Fibroblast of skin of left biceps (primary cell): ENCODE measurements at regions not wholly inside any gene's neighbourhood (a gene's known extent, or its start where the extent isn't known, plus 50 kb on each side); places are given as distances from the start of the nearest gene placed in this dataset.

Source experiments
- DNase-seq, 2 experiments: peaks; one replicate each; pipeline ENCODE4 v3.0.0-alpha.2; 2013; ENCODE audit warnings: low read depth in 2 of 2

DNA sequence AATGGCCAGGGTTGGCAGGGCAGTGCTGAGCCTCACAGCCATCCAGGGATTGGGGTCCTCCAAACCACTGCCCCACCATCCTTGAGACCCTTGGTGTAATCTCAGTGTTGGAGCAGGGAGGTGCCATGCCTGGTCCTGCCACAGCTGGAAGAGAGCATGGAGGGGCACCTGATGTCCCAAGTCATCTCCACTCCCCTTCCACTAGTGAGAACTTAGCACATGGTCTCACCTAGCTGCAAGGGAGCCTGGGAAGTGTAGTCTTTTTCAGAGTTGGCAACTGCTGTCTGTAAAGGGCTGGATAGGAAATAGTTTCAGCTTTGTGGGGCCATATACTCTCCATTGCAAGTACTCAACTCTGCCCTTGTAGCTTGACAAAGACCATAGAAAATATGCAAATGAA is 238.7 kb downstream of the RPS24 start:
- DNase-seq, result no peak

DNA sequence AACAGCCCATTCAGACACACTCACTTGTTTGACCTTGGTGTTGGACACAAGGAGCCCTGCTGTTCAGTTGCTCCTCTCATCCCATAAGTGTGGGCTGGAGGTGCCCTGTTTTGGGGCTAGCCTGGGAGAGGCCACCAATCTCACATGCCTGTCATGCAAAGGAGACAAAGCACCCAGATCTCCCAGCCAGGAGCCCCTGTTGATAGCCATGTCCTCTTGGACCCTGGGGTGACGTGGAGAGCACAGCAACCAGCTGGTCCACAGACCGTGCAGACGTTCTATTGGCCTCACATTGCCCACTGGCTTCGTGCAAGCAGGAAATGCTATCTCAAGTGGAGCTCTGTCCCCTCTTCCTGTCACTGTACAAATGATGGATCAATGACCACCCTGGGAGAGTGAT is 240.8 kb downstream of the RPS24 start:
- no peak for DNase-seq

DNA sequence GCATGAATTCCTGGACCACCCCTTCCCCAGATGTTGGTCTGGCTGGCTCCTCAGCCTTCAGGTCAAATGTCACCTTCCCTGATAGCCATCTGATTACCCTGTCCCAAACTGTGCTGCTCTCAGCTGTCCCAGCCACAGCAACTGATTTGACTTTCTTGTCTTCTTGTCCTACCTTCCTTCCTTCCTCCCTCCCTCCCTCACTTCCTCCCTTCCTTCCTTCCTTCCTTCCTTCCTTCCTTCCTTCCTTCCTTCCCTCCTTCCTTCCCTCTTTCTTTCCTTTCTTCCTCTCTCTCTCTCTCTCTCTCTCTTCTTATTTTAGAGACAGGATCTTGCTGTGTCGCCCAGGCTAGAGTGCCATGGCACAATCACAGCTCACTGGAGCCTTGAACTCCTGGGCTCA is 242.5 kb downstream of the RPS24 start:
- no peak for DNase-seq

DNA sequence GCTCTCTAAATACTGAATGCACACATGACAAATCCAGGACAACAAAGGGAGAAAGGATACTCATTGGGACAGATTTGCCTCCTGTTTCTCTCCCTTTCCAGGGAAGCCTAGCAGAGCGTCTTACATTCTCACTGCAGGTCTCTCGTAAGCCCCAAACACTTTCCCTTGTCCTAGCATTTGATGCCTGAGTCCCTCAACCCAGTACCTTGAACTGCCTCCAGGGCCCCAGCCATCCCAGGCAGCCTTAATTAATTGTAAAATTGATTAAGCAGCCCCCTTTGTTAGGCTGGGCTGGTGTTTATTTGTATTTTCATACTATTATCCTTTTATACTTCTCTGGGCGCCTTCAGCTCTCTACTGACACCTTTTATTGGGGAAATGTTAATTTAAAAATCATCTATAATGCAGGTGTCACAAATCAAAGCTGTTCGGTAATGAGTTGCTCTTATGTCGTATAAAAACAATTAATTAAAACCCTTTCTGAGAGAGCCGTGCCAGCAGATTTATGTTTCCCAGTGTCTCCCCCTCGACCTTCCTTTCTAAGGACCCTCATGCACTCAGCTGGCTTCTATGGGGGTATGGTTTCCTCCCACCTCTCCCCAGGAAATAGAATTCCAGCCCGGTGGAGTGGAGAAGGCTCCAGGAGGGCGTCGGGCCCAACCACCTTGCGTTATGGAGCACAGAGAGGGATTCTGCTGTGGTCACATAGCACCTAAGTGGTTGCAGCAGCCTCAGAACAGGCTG is 243.8 kb downstream of the RPS24 start:
- DNase-seq, result no peak

DNA sequence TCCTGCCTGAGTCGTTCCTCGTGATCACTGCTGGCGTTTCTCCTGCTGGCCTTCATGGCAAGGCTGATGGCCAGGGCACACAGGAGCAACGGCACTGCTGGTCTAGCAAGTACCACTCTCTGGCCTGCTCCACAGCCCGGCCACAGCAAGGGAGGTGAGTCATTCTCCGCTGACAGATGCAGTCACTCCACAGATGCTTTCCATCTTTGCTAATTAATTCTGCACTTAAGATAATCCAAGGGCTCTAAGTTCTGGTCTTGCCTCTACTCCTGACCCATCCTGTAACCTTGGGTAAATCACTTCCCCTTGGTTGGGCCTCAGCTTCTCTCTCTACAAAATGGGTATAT is 244.4 kb downstream of the RPS24 start:
- no peak for DNase-seq

DNA sequence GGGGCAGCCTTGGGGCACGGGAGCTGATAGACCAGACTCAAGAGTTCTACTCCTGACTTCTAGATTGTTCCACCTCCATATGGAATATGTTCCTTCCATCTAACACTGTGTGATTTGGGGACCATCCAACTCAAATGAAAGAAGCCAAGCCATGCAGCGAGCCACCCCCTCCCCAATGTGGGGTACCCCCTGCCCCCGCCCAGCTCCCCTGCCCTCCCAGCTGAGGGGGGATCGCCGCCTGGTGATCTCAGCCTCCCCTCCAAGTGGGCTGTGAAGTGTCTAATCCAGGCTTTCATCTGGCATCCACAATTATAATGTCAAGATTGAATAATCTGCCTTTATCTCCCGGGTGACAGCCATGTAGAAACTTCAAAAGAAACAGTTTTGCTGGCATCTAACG is 246.1 kb downstream of the RPS24 start:
- no peak for DNase-seq

DNA sequence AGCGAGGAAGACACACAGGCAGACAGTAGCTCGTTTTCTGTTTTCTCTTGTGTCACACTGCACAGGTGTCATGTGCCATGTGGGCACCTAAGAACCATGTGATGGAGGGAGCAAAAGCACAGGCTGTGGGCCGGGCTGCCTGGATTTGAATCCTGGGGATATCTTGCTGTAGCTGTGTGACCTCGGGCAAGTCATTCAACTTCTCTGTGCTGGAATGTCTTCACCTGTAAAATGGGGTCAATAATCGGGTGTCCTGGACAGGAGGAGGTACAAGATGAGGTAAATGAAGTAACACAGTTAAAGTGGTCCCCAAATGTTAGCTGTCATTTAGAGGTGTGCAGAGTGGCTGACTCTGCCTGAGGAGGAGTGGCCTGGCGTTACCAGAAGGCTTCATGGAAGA is 246.9 kb downstream of the RPS24 start:
- no peak for DNase-seq

DNA sequence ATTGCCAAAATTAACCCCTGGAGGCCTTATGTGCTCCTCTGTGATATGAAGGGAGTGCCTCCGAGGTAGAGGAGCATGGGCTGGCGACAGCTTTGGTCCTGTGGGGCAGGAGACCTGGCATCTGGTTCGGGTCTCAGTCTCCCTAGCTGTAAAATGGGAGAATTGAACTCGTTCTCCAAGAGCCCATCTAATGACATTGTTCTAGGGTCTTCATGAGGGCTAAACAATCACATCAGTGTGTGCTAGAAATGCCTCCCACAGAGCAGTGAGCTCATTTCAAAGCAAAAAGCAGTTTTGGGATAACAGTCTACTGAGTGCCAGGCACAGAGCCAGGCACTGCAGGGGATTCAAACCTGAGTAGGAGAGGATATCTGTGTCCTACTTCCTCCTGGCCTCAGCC is 248.0 kb downstream of the RPS24 start:
- DNase-seq, result no peak

DNA sequence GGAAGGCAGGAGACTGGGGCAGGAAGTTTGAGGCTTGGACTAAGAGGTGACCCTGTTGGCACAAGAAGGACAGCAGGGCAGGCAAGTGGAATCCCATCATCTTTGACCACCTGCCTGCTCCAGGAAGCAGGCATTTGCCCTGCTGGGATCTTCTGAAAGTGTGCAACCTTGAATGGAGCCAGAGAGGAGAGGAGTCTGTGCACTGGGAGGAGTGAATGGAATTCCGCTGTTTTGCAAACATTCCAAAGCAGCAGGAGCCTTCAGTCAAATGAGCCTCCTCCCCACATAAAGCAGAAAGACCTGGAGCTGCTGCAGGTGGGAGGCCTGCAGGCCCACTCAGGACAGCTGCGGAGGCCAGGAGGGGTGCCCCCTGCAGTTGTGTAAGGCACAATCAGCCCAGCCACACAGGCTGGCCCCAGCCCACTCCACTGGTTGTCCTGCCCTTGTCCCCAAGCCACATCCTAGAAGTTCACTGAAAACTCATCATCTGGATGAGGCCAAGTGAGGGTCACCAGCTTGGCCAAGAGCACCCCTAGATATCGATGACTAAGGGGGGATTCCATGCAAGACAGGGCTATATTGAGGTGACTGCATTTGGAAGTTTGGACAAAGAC is 249.5 kb downstream of the RPS24 start:
- no peak for DNase-seq

DNA sequence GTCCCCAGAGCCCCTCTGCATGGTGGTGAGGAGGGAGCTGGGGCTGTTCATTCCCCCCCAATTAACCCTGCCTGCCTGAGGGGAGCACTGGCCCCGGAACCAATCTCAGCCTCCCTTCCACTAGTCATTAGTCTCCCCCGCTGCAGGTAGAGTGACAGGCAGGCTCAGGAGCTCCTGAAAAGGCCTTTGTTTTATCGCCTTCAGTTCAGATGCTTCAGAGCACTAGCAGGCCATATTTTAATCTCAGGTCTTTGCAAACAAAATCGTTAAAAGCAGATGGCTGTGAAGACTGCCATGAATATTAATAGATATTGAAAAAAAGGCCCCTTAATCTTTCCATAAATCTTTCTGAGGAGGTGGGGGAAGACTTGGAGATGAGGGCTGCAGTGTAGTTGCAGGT is 250.7 kb downstream of the RPS24 start:
- DNase-seq, result no peak

DNA sequence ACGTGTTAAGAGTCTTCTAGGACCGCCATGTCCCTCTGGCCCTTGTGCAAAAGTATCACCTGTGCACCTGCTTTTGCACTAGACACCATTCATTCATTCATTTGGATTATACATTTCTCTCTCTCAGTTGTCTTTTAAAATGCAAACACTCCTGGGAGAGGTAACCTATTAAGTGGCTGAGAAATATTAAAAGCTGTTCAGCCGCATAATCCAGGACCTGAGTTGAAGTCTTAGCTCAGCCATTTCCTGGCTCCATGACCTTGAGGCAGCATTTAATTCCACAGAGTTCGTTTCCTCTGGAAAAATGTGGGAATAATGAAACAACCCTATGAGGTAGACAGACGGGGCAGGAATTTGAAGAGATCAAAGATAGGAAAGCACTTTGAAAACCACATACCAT is 251.6 kb downstream of the RPS24 start:
- no peak for DNase-seq

DNA sequence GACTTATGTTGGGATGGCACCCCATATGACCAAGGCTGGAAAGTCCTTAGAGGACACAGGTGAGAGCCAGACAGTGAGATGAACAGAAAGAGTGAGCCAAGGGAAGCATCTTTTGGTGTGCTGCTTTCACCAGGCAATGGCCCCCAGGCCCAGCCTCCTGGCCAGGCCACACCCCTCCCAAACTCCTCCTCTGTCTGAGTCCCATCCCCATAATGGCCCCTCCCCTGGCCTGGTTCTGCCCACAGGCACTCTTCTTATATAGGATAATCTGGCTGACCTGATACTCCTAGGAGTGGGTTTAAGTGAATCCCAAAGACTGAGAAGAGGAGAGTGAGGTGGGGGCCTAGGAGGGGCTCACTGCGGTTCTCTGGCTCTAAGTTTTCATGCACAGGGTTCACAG is 252.5 kb downstream of the RPS24 start:
- no peak for DNase-seq

DNA sequence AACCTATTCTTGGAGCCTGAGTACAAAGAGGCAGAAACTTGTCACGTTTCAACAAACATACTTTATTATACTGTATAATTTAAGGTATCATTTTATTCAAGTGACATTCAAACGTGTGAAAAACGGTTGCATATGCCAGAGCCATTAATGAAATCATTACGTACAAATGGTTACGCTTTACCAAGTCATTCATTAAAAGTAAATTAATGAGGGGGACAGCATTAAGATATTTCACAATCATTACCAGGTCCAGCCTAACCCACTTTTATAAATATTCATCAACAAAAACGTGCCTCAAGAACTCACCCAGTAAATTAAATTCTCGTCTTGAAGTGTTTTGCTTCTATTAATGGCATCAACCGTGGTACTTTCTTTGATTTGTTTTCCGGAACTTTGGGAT is 253.0 kb downstream of the RPS24 start:
- DNase-seq, result no peak

DNA sequence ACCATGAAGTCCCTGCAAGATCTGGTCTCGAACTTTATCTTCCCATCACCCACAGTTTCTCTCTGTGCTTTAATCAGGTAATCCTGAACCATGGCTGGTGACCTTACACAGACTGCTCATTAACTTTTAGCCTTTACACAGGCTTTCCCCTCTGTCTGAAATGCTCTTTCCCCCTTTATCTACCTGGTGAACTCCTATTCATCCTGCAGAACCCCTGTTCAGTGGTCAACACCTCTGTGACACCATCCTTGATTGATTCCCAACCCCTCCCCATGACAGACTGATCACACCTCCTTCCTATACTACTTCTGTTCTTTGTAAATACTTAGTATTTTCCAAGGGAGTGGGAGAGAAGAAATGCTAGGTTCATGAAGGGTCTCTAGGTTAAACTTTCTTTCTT is 254.0 kb downstream of the RPS24 start:
- no peak for DNase-seq

DNA sequence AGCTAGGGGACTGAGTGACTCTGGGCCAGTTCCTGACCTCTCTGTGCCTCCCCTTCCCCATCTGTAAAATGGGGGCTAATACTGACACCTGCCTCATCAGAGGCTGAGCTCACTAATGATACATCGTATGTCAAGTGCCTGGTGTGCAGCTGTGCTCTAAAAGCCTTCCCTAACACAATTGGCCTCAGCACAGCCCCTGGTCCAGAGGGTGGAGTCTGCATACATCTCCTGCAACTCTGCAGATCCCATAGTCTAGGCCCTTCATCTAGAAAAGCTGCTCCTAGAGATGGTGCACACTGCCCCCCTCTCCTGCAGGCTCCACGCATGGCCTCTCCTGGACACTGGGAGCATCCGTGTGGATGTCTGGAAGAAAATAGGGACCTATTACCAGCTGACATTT is 255.0 kb downstream of the RPS24 start:
- DNase-seq, result no peak

DNA sequence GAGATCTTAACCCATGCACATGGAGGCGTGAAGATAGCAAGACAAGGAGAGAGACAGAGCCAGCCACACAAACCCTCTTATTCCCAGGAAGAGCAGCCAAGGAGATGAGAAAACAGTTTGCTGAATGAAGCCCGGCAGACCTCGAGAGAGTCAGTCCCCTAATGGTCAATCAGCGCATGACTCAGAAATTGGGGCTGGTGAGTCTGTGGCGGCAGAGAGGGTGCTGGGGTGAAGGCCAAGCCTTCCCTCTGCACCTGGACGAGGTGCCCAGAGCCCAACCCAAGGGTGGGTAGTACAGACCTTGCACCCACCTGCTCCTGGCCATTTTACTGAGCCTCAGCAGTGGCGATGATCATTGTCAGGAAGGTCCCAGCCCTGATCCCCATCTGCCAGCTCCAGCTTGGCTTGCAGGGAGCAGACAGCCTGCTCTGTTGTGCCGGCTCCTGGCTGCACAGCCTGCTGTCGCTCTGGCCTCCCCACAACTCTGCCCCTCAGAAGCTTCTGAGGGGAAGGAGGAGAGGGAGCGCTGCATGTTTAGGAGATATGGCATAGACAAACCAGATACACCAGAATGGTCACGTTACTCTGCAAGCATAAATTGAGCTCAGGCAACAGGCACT is 256.6 kb downstream of the RPS24 start:
- no peak for DNase-seq

DNA sequence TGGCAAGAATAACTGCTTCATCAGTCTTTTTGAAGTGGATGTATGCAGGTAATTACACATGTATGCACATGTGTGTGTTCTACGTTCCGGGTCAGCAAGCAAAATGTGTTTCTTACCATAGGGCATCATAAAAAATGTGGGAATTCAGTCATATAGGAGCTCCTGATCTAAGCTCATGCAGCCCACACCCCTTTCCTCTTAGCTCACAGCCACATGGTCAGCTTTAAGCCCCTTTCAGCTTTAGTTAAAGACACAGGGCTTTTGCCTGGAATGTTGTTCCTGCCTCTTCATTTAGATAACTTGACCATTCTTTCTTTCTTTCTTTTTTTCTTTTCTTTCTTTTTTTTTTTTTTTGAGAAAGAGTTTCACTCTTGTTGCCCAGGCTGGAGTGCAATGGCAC is 258.1 kb downstream of the RPS24 start:
- no peak for DNase-seq

DNA sequence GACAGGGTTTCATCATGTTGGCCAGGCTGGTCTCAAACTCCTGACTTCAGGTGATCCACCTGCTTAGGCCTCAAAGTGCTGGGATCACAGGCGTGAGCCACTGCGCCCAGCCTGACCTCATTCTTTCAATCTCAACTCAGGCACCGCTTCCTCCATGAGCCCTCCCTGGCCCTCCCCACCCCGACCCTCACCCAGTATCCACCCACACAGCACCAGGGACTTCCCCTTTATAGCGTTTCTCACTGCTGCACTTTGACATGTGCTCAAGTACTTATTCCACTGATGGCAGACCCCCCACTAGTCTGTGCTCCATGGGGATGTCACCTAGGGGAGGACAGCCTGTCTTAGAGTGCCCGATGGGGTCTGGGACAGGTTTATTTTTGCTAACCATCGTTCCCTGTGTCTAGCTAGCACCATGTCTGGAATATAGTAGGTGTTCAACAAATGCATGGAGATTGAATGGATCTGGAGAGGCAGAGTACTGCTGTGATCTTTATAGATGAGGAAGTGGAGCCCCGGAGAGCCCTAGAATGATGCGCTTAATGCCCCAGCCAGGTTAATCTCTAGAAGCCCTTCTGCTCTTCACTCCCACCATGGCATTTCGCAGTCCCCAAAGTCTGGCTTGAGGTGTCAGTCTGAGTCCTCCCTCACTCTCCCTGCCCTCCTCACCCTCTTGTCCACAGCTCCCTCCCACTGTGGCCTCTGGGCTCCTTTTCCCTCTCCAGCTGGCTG is 258.8 kb downstream of the RPS24 start:
- no peak for DNase-seq

DNA sequence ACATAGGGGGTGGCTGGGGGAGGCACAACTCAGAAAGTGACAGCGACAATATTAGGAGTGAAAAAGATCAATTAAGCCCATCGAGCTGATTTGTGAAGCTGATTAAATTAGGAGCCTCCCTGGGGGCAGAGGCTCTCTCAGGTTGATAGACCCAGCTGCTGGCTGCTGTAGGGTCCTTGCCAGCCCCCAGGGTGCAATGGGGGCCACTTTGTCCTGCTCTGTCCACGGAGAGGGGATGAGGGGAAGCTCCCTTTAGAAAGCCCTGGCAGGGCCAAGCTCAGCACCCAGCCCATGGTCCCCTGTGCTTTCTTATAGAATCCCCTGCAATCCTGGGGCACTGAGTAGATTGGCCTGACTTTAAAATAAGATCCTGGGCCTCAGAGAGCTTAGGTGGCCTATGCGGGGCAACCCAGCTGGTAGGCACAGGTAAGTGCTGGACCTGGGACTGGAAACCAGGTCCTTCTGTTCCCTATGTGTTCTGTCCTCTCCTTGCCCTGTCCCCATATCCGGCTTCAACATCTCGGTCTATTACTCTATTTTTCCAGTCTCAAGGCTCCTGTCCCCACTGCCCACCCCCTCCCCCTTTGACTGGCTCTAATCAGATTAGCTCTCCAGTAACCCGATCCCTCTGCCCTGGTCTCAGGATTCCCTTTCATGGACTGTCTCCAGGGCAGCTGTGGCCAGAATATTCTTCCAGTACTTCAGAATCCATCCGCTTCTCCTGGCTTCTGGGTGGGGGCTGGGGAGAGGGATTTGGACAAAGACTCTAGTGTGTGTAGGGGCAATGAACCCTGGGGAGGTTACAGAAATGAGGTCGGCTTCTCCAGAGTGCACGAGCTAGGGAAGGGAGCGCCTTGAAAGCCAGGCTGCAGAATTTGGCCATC is 259.6 kb downstream of the RPS24 start:
- DNase-seq, result no peak

DNA sequence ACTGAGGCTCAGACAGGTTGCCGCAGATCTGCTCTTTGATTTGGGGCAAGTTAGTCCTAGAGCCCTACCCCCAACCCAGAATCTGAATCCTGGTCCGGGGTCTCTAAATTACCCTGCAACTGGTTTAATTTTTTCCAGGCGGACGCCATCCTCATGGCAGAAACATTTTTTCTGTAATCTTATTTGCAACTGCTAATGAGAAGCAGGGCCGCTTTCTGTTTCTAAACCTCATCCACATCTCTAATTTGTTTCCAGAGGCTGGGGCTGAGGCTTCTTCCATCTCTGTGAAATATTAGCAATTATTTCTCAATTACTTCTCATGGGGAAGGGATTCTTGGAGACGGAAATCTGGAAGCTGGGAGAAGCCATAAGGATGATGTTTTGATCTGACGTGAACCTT is 261.6 kb downstream of the RPS24 start:
- no peak for DNase-seq

DNA sequence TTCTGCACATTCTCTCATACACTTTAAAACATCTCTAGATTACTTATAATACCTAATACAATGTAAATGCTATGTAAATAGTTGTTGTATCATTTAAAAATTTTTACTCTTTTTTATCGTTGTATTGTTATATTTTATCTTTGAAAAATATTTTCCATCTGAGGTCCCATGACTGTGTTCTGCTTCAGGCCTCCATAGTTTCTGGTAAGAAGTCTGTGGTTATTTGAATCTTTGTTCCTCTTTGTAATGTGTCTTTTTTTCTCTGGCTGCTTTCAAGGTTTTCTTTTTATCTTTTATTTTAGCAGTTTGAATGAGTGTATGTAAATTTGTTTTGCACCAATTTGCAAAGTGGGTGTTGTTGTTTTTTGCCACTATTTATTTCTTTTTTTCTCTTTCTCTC is 263.1 kb downstream of the RPS24 start:
- DNase-seq, result no peak

DNA sequence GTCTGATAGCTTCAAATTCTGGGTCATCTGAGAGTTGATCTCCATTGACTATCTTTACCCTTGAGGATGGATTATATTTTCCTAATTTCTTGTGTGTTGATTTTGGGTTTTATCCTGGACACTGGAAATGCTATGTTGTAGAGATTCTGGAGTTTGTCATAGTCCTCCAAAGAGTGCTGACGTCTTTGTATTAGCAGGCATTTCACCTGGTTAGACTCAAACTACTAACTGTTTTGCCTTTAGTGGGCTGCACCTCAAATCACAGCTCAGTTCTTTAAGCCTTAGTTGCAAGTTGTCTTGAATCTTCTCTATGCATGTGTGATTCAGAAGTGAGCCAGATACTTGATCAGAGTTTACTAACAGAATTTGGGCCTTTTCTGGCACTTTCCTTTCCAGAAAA is 264.3 kb downstream of the RPS24 start:
- no peak for DNase-seq
